ENCODE measurements at regions not wholly inside any gene's neighbourhood (a gene's known extent, or its start where the extent isn't known, plus 50 kb on each side); places are given as distances from the start of the nearest gene placed in this dataset.
"Not testable (repeated sequence)": the region's sequence is repeated elsewhere in the genome, so short reads cannot be mapped to it uniquely, and the experiment has no call there.

DNA sequence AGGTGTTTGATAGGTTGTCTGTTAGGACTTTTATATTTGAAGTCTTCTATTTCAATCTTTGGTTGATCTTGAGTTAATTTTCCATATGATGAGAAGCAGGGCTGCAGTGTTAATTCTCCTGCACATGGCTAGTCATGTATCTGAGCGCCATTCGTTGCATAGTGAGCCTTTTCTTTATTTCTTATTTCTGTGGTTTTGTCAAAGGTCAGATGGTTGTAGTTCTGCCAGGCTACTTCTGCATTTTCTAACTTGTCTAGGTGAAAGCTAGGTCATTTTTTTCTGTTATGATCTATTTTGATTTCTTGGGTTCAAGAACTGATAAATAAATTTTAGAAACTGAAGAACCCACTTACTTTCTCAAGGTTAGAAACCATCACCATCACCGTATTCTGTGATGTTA is 56.7 kb downstream of the CCDC74A start:
- no peak for TF ChIP-seq POLR2A (IDR thresholded peaks at IDR 0.05)
- TF ChIP-seq, protein P1, sequence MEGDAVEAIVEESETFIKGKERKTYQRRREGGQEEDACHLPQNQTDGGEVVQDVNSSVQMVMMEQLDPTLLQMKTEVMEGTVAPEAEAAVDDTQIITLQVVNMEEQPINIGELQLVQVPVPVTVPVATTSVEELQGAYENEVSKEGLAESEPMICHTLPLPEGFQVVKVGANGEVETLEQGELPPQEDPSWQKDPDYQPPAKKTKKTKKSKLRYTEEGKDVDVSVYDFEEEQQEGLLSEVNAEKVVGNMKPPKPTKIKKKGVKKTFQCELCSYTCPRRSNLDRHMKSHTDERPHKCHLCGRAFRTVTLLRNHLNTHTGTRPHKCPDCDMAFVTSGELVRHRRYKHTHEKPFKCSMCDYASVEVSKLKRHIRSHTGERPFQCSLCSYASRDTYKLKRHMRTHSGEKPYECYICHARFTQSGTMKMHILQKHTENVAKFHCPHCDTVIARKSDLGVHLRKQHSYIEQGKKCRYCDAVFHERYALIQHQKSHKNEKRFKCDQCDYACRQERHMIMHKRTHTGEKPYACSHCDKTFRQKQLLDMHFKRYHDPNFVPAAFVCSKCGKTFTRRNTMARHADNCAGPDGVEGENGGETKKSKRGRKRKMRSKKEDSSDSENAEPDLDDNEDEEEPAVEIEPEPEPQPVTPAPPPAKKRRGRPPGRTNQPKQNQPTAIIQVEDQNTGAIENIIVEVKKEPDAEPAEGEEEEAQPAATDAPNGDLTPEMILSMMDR (IDR thresholded peaks at IDR 0.05), result no peak
- H3K27ac ChIP-seq, result no peak overlapping the region
- H3K4me3 ChIP-seq, result no peak overlapping the region
- no peaks in the 10 kb centered on the region for H3K4me1 ChIP-seq
- intact Hi-C loops (cut with DNase I; ENCODE audit: low total_unique reads), result no loop called here
- no peak for DNase-seq
- H3K9me3 ChIP-seq, result no peaks in the 10 kb centered on the region
- H3K27me3 ChIP-seq, result no peaks in the 10 kb centered on the region
- H3K36me3 ChIP-seq, result no peaks in the 10 kb centered on the region

DNA sequence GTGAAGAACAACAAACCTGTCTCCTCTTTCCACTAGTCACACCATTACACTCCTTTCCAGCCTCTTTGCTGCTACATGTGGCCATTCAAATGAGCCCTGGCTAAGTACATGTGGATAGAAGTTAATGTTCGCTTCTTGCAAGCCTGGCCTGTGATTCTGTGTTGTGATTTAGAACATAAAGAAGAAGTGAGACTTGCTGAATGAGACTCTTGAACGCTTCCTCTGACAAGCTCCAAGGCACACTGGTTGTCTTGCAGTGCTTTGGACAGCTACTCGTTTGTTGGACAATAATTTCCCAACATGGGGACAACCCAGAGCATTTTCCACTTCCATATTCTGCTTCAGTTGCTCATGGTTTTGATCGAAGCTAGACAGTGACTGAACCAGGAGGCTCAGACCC is 57.3 kb downstream of the CCDC74A start:
- intact Hi-C loops (cut with DNase I; ENCODE audit: low total_unique reads), result no loop called here
- DNase-seq, result no peak
- H3K27me3 ChIP-seq, result no peaks in the 10 kb centered on the region
- no peaks in the 10 kb centered on the region for H3K36me3 ChIP-seq
- no peaks in the 10 kb centered on the region for H3K4me1 ChIP-seq
- no peak overlapping the region for H3K4me3 ChIP-seq
- H3K27ac ChIP-seq, result no peak overlapping the region
- no peak for TF ChIP-seq POLR2A (IDR thresholded peaks at IDR 0.05)
- TF ChIP-seq, protein P1 (IDR thresholded peaks at IDR 0.05), result no peak
- no peaks in the 10 kb centered on the region for H3K9me3 ChIP-seq

DNA sequence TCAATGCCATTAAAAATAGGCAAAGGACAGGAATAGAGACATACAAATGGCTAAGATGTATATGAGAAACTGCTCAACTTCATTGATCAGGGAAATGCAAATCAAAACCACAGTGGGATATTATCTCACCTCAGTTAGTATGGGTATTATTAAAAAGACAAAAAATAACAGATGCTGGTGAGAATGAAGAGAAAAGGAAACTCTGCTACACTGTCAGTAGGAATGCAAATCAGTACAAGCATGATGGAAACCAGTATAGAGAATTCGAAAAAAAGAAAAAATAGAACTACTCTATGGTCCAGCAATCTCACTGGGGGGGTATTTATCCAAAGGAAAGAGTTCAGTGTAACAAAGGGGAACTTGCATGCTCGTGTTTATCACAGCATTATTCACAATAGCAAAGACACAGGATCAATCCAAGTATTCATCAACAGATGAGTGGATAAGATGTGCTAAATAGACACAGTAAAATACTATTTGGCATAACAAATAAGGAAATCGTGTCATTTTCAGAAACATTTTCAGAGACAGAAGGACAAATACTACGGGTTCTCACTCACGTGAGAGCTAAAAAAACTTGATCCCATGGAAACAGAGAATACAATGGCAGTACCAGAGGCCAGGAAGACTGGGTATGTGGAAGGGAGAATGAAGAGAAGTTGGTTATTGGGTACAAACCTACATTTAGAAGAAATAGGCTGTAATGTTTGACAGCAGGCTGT is 60.6 kb downstream of the CCDC74A start:
- no peak for DNase-seq

DNA sequence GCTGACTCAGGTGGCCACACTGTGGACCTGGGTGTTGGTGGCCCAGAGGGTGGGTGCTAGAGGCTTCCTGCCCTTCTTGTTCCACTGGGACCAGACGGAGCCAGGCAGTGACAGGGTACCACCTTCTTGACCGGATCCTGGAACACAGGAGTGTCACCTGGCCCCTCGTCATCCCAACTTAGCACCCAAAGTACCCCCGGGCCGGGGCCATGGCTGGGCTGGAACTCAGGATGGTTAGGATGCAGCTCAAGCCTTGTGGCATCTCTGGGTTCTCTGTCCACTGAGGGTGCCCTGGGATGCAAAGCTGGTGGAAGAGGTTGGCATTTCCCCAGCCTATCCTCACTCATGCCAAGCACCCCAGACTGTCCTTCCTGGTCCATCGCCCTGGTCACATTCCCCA is 61.4 kb downstream of the CCDC74A start:
- H3K4me1 ChIP-seq; H3K4me3 ChIP-seq; H3K36me3 ChIP-seq; intact Hi-C loops (cut with DNase I; ENCODE audit: low total_unique reads); H3K27ac ChIP-seq; DNase-seq; H3K9me3 ChIP-seq; H3K27me3 ChIP-seq: not testable (repeated sequence)

More for the DNA sequence above, 60.6 kb downstream of the CCDC74A start:
- TF ChIP-seq, protein P1 (IDR thresholded peaks at IDR 0.05), result no peak
- TF ChIP-seq POLR2A (IDR thresholded peaks at IDR 0.05), result no peak
- intact Hi-C loops (cut with DNase I; ENCODE audit: low total_unique reads), result no loop called here
- Histone ChIP-seq H3K27ac (no peak overlapping the region), H3K4me3 (no peak overlapping the region), H3K9me3 (no peaks in the 10 kb centered on the region), H3K27me3 (no peaks in the 10 kb centered on the region), H3K4me1 (no peaks in the 10 kb centered on the region), H3K36me3 (no peaks in the 10 kb centered on the region)

DNA sequence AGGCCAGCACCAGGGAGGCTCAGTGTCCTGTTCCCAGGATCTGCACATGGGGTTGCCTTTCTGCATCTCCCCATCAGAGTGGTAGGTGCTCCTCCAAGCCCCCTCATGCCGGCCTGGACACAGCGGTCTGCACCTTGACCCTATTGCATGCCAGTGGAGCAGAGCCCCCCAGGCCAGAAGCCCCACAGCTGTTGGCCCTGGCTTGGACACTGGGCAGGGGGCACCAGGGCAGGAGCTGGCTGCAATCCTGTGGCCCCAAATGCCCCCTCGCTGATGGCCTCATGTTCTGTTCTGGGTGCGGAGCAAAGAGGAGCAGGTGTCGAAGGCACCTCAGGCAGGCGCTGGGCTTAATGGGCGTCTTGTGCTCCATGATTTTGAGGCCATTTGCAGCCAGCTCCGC is 62.7 kb downstream of the CCDC74A start:
- Histone ChIP-seq H3K27ac (no peak overlapping the region), H3K27me3 (no peaks in the 10 kb centered on the region), H3K4me3 (no peak overlapping the region), H3K36me3 (no peaks in the 10 kb centered on the region), H3K4me1 (no peaks in the 10 kb centered on the region), H3K9me3 (no peaks in the 10 kb centered on the region)
- TF ChIP-seq POLR2A (IDR thresholded peaks at IDR 0.05), result no peak
- TF ChIP-seq, protein P1 (IDR thresholded peaks at IDR 0.05), result no peak
- intact Hi-C loops (cut with DNase I; ENCODE audit: low total_unique reads), result no loop called here
- DNase-seq, result no peak

DNA sequence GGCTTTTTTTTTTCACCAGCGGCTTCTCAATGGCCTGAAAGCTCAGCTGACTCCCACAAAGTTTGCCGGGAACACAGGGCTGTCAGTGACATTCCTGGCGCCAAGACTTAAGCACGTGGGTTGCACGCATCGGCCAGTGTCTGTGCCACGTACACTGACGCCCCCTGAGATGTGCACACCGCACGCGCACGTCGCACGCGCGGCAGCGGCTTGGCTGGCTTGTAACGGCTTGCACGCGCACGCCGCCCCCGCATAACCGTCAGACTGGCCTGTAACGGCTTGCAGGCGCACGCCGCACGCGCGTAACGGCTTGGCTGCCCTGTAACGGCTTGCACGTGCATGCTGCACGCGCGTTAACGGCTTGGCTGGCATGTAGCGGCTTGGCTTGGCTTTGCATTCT is 63.2 kb downstream of the CCDC74A start:
- H3K4me1 ChIP-seq, result no peaks in the 10 kb centered on the region
- no peaks in the 10 kb centered on the region for H3K27me3 ChIP-seq
- no peak for DNase-seq
- intact Hi-C loops (cut with DNase I; ENCODE audit: low total_unique reads), result no loop called here
- TF ChIP-seq, protein P1 (IDR thresholded peaks at IDR 0.05), result no peak
- TF ChIP-seq POLR2A (IDR thresholded peaks at IDR 0.05), result no peak
- H3K9me3 ChIP-seq, result no peaks in the 10 kb centered on the region
- H3K27ac ChIP-seq, result no peak overlapping the region
- H3K4me3 ChIP-seq, result no peak overlapping the region
- H3K36me3 ChIP-seq, result no peaks in the 10 kb centered on the region

DNA sequence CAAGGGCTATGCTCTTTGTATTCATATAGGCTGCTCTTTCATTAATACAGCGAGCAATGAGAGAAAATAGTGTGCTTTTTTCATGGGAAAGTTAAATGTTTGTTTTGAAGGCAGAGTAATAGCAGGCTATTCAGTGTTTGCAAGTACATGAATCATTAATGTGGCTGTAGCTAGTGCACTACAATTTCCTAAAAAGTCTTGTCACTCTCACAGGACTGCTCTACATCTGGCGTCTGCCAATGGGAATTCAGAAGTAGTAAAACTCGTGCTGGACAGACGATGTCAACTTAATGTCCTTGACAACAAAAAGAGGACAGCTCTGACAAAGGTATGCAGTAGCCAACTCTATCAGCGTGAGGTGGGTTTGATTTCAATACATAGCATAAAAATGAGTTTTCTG is 68.9 kb downstream of the CCDC74A start:
- H3K27me3 ChIP-seq; intact Hi-C loops (cut with DNase I; ENCODE audit: low total_unique reads); H3K4me1 ChIP-seq; H3K4me3 ChIP-seq; DNase-seq; H3K36me3 ChIP-seq; H3K9me3 ChIP-seq; H3K27ac ChIP-seq: not testable (repeated sequence)

DNA sequence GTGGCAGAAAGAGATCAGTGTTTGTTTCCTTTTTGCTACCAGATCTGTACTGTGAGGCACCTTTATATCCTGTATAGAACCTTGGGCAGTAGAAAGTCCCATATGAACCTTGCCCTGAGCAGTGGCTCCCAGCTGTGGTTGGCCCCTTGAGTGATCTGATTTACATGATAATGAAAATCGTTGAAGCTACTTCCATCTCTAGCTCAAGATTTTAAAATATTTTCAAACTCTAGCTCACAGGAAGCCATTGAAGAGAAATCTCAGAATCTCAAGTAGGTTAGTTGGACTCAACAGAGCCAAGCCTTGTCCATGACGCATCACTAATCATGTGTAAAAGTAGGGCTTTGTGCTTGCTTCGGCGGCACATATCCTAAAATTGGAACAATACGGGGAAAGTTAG is 74.8 kb downstream of the CCDC74A start:
- intact Hi-C loops (cut with DNase I; ENCODE audit: low total_unique reads); H3K36me3 ChIP-seq; H3K9me3 ChIP-seq; H3K27ac ChIP-seq; H3K4me3 ChIP-seq; DNase-seq; H3K4me1 ChIP-seq; H3K27me3 ChIP-seq: not testable (repeated sequence)
